LNCaP clone FGC (cell line): ENCODE measurements at regions not wholly inside any gene's neighbourhood (a gene's known extent, or its start where the extent isn't known, plus 50 kb on each side); places are given as distances from the start of the nearest gene placed in this dataset.
A peak's percentile ranks its signal among the peaks of the same experiment; 100 is the strongest.

ENCODE experiments used
- DNase-seq: peaks from one replicate; pipeline ENCODE4 v3.0.0-alpha.2; 2011; ENCODE audit warnings: low read depth
- H3K4me3 ChIP-seq: 2 replicates; pipeline ENCODE4 v1.5.1; 2011; ENCODE audit warnings: mild to moderate bottlenecking, low read depth, low read length, control low read depth
- TF ChIP-seq, protein P1 (sequence below): IDR thresholded peaks from 2 replicates; pipeline ENCODE4 v1.5.1; 2012; ENCODE audit warnings: mild to moderate bottlenecking; ENCODE audit not compliant: control insufficient read depth, insufficient read depth; ENCODE audit errors: extremely low read depth

DNA sequence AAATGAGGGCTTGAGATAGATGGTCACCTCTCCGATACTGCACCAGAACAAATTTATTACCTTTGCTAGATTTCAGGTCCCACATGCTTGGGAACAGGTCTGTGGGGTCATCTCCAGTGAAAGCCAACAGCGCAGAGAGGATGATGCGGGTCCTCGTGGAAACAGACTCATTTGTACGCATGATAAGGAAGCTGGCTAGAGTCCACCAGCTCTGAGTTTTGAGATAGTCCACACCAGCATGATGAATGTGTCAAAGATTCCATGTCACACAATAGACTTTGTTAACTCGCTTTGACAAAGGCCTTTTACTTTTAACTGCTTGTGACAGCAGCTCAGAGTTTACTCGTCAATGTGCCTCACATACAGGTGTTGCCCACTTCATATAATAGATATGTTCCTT is 105.4 kb upstream of the TBCA start:
- DNase-seq: no peak
- no peak overlapping the region for H3K4me3 ChIP-seq
- TF ChIP-seq, protein P1, sequence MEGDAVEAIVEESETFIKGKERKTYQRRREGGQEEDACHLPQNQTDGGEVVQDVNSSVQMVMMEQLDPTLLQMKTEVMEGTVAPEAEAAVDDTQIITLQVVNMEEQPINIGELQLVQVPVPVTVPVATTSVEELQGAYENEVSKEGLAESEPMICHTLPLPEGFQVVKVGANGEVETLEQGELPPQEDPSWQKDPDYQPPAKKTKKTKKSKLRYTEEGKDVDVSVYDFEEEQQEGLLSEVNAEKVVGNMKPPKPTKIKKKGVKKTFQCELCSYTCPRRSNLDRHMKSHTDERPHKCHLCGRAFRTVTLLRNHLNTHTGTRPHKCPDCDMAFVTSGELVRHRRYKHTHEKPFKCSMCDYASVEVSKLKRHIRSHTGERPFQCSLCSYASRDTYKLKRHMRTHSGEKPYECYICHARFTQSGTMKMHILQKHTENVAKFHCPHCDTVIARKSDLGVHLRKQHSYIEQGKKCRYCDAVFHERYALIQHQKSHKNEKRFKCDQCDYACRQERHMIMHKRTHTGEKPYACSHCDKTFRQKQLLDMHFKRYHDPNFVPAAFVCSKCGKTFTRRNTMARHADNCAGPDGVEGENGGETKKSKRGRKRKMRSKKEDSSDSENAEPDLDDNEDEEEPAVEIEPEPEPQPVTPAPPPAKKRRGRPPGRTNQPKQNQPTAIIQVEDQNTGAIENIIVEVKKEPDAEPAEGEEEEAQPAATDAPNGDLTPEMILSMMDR: no peak

DNA sequence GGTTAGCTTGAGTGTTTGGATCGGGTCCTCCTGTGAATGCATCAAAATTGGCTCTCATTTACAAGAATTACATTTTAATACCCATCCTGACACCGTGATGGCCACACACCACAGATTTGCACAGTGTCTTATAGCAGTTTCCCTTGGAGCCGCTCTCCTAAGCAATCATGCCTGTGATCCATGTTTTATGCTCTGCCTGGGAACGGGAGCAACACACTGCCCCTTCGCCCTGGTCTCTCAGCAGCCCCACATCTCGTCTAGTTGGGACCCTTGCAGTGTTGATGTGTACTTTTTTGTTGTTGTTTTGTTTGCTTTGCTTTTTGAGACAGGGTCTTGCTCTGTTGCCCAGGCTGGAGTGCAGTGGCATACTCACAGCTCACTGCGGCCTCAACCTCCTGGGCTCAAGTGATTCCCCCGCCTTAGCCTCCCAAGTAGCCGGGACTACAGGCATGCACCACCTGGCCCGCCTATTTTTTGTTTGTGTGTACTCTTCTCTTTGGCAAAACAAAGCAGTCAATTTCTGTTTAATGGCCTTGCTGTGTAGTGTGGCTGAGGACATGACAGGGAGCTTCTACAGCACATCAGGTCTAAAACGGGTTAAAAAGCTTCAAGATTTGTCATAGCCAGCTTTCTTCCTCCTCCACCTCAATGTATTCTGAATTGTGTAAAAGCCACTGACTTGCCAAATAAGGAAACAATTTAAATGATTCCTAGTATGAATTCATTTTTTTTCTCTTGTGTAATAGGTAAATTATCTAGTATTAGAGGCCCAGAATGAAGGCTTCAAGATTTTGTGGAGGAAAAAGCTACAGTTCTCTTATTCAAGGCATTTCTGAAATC is 101.6 kb upstream of the TBCA start:
- TF ChIP-seq, protein P1: no peak
- no peak overlapping the region for H3K4me3 ChIP-seq
- DNase-seq: no peak

DNA sequence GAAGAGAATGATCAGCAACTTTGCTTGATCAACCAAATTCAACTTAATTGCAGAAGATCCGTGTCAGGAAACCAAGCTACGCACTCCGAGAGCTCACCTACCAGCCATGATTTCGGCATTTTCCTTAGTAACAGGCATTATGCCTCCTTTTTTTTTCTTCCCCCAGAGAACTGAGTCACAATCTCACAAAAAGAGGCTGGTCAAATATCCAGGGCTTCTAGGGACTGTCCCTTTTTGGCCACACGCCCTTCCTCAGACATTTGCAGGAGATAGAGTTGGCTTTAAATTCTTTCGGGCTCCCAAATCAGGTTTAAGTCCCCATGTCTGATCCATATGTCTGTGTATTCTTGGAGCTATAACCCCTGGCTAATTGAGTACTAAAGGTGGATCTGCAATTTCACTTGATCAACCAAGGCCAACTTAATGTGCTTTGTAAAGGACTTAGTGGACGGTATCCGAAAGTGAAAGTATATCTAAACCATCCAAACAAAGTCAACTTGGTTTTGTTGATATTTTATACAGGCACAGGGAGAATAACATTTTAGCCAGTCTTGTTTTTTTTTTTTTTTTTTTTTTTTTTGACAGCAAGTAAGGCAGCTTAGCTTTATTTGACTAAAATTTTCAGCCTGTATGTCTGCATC is 100.8 kb upstream of the TBCA start:
- no peak overlapping the region for H3K4me3 ChIP-seq
- TF ChIP-seq, protein P1: no peak
- no peak for DNase-seq

DNA sequence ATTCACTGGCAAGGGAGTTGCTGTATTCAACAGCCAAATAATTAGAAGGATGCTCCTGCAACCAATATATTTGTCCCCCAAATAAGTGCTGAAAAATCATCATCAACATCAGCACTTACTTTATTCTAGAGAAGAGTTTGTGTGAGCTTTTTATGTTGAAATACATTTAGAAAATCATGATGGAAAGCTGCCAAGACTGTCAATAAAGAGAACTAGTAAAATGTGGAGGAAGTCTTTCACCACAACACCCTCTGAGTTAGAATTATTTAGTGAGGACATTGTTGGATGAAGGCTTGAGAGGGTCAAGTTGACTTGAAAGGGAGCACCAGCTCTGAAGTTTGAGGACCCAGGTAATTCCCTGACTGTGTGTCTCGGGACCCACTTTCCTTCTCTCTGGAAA is 100.2 kb upstream of the TBCA start:
- TF ChIP-seq, protein P1: no peak
- no peak overlapping the region for H3K4me3 ChIP-seq
- DNase-seq: peak; percentile 3

DNA sequence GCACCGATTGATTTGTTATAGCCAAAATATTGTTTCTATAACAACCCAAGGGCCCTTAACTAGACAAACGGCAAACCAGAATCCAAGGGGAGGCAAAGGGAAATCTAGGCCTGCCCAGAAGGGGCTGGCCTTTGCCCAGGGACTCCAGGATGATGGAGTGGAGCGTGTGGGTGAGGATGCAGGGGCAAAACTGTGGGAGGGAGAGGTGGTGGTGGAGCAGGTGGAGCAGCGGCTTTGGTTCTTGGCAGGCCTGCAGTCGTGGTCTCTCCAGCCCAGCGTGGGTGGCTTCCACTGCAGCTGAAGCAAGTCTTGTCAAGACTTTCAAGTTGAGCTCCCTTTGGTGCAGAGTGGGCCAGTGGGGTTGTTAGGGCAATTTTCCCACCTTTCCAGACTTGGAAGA is 98.6 kb upstream of the TBCA start:
- TF ChIP-seq, protein P1: no peak
- no peak overlapping the region for H3K4me3 ChIP-seq
- no peak for DNase-seq

DNA sequence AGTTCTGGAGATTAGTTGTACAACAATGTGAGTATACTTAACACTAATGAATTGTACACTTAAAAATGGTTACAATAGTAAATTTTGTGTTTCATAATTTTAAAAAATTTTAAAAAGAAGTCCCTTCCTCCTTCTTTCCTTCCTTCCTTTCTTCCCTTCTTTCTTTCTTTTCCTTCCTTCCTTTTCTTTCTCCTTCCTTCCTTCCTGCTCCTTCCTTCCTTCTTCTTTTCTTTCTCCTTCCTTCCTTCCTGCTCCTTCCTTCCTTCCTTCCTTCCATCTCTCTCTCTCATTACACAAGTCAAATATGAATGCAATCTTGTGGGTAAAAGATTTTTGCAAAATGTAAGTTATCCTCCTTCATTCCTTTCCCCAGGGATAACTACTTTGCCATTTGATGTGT is 97.1 kb upstream of the TBCA start:
- TF ChIP-seq, protein P1: no peak
- no peak for DNase-seq
- no peak overlapping the region for H3K4me3 ChIP-seq

DNA sequence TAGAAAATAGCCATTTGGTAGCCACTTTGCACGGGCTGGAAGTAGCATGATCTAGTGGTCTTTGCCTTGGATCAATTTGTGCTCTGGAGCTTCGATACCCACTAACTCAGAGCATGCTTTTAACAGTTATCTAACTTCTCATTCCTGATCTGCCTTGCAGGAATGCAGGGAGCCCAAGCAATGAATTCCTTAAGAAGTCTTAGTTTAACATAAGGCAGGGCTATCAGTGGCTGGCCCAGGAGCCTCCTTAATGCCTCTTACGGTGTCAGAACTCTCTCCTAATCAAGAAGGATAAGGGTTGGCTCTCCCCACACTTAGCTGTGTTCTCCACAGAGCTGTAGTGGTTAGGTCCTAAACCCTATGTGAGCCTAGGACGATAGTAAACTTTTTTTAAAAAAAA is 95.8 kb upstream of the TBCA start:
- no peak overlapping the region for H3K4me3 ChIP-seq
- no peak for DNase-seq
- TF ChIP-seq, protein P1: no peak
